Raji (cell line): ENCODE measurements at regions not wholly inside any gene's neighbourhood (a gene's known extent, or its start where the extent isn't known, plus 50 kb on each side); places are given as distances from the start of the nearest gene placed in this dataset.

Source experiments
- POLR2A ChIP-seq: IDR thresholded peaks from 2 replicates; pipeline ENCODE4 v1.6.1; 2011; ENCODE audit warnings: low read depth, low read length, control low read depth; ENCODE audit not compliant: insufficient read depth

GRCh38 chrX:45622042-45622423 lies 421.4 kb upstream of the DIPK2B start:
- TF ChIP-seq POLR2A, result no peak

- no peak for TF ChIP-seq POLR2A
These were observed 420.8 kb upstream of the DIPK2B start for GRCh38 chrX:45621376-45622041.

- no peak for TF ChIP-seq POLR2A
These were observed 418.6 kb upstream of the DIPK2B start for GRCh38 chrX:45619290-45619689.

GRCh38 chrX:45614853-45615252 lies 414.2 kb upstream of the DIPK2B start:
- TF ChIP-seq POLR2A, result no peak

- TF ChIP-seq POLR2A, result no peak
These were observed 401.5 kb upstream of the DIPK2B start for GRCh38 chrX:45602151-45602550.

GRCh38 chrX:45601052-45601451 lies 400.4 kb upstream of the DIPK2B start:
- TF ChIP-seq POLR2A, result no peak

- no peak for TF ChIP-seq POLR2A
These were observed 398.2 kb upstream of the DIPK2B start for GRCh38 chrX:45598861-45599260.

- no peak for TF ChIP-seq POLR2A
These were observed 395.6 kb upstream of the DIPK2B start for GRCh38 chrX:45596188-45596808.

- no peak for TF ChIP-seq POLR2A
These were observed 391.4 kb upstream of the DIPK2B start for GRCh38 chrX:45592101-45592500.

- TF ChIP-seq POLR2A, result no peak
These were observed 391.0 kb upstream of the DIPK2B start for GRCh38 chrX:45591650-45592049.

GRCh38 chrX:45584717-45585116 lies 384.0 kb upstream of the DIPK2B start:
- TF ChIP-seq POLR2A, result no peak

GRCh38 chrX:45577361-45577760 lies 376.7 kb upstream of the DIPK2B start:
- TF ChIP-seq POLR2A, result no peak

GRCh38 chrX:45571453-45571852 lies 370.8 kb upstream of the DIPK2B start:
- TF ChIP-seq POLR2A, result no peak

- TF ChIP-seq POLR2A, result no peak
These were observed 365.8 kb upstream of the DIPK2B start for GRCh38 chrX:45566456-45566855.

GRCh38 chrX:45557387-45557786 lies 356.7 kb upstream of the DIPK2B start:
- no peak for TF ChIP-seq POLR2A

- no peak for TF ChIP-seq POLR2A
These were observed 354.1 kb upstream of the DIPK2B start for GRCh38 chrX:45554736-45555135.

- TF ChIP-seq POLR2A, result no peak
These were observed 352.7 kb upstream of the DIPK2B start for GRCh38 chrX:45553417-45553816.
